H9 (cell line): ENCODE measurements at regions not wholly inside any gene's neighbourhood (a gene's known extent, or its start where the extent isn't known, plus 50 kb on each side); places are given as distances from the start of the nearest gene placed in this dataset.
A peak's percentile ranks its signal among the peaks of the same experiment; 100 is the strongest.

Source experiments
- DNase-seq: peaks from one replicate; pipeline ENCODE4 v3.0.0-alpha.2; 2017
- H2AFZ ChIP-seq: one replicate; pipeline ENCODE4 v1.6.1; 2013; ENCODE audit warnings: mild to moderate bottlenecking, low read length, control low read depth, moderate library complexity
- H2AK5ac ChIP-seq: 2 replicates; pipeline ENCODE4 v1.6.1; 2013; ENCODE audit warnings: low read length, control low read depth, mixed read lengths; ENCODE audit not compliant: insufficient read length
- H2BK120ac ChIP-seq: one replicate; pipeline ENCODE4 v1.6.1; 2013; ENCODE audit warnings: low read depth, mild to moderate bottlenecking, low read length, control low read depth, inconsistent platforms; ENCODE audit not compliant: poor library complexity, severe bottlenecking
- H2BK12ac ChIP-seq: 2 replicates; pipeline ENCODE4 v1.6.1; 2013; ENCODE audit warnings: low read length, control low read depth, mixed read lengths, low read depth; ENCODE audit not compliant: insufficient read length
- H2BK15ac ChIP-seq: 2 replicates; pipeline ENCODE4 v1.6.1; 2013; ENCODE audit warnings: low read depth, low read length, control low read depth
- H2BK20ac ChIP-seq: one replicate; pipeline ENCODE4 v1.6.1; 2013; ENCODE audit warnings: low read depth, mild to moderate bottlenecking, low read length, control low read depth, inconsistent platforms; ENCODE audit not compliant: poor library complexity, severe bottlenecking
- H2BK5ac ChIP-seq: 2 replicates; pipeline ENCODE4 v1.6.1; 2013; ENCODE audit warnings: low read length, control low read depth, mixed read lengths; ENCODE audit not compliant: insufficient read length
- H3K14ac ChIP-seq: 2 replicates; pipeline ENCODE4 v1.6.1; 2013; ENCODE audit warnings: low read length, control low read depth; ENCODE audit not compliant: insufficient read depth
- H3K18ac ChIP-seq: 2 replicates; pipeline ENCODE4 v1.6.1; 2013; ENCODE audit warnings: low read depth, mild to moderate bottlenecking, mixed read lengths, low read length, control low read depth; ENCODE audit not compliant: insufficient read length
- H3K23ac ChIP-seq: 2 replicates; pipeline ENCODE4 v1.6.1; 2013; ENCODE audit warnings: low read length, control low read depth, mixed read lengths, low read depth; ENCODE audit not compliant: insufficient read length
- H3K23me2 ChIP-seq: 2 replicates; pipeline ENCODE4 v1.6.1; 2013; ENCODE audit warnings: low read depth, mild to moderate bottlenecking, mixed read lengths, low read length, control low read depth; ENCODE audit not compliant: insufficient read length, poor library complexity, severe bottlenecking
- H3K27ac ChIP-seq: 2 replicates; pipeline ENCODE4 v1.5.1; 2013; ENCODE audit warnings: low read length, control low read depth, mixed read lengths, low read depth; ENCODE audit not compliant: insufficient read length
- H3K27me3 ChIP-seq: 2 replicates; pipeline ENCODE4 v1.6.1; 2013; ENCODE audit warnings: low read length, control low read depth, inconsistent platforms; ENCODE audit not compliant: insufficient read depth
- H3K4ac ChIP-seq: 2 replicates; pipeline ENCODE4 v1.6.1; 2013; ENCODE audit warnings: low read depth, mild to moderate bottlenecking, control low read depth, inconsistent platforms, low read length, moderate library complexity
- H3K4me1 ChIP-seq: 2 replicates; pipeline ENCODE4 v1.6.1; 2013; ENCODE audit warnings: low read length, control low read depth, inconsistent platforms; ENCODE audit not compliant: insufficient read depth
- H3K4me2 ChIP-seq: 2 replicates; pipeline ENCODE4 v1.6.1; 2013; ENCODE audit warnings: low read length, control low read depth, mixed read lengths; ENCODE audit not compliant: insufficient read length, insufficient read depth
- H3K56ac ChIP-seq: 2 replicates; pipeline ENCODE4 v1.6.1; 2013; ENCODE audit warnings: low read depth, mild to moderate bottlenecking, mixed read lengths, low read length, control low read depth; ENCODE audit not compliant: insufficient read length
- H3K79me1 ChIP-seq: 2 replicates; pipeline ENCODE4 v1.6.1; 2013; ENCODE audit warnings: low read depth, mild to moderate bottlenecking, moderate library complexity, low read length, control low read depth, inconsistent platforms; ENCODE audit not compliant: insufficient read depth, poor library complexity, severe bottlenecking
- H3K79me2 ChIP-seq: 2 replicates; pipeline ENCODE4 v1.6.1; 2013; ENCODE audit warnings: low read length, control low read depth, inconsistent platforms; ENCODE audit not compliant: insufficient read depth
- H3K9ac ChIP-seq: 2 replicates; pipeline ENCODE4 v1.6.1; 2013; ENCODE audit warnings: low read length, control low read depth, mixed read lengths; ENCODE audit not compliant: insufficient read length; ENCODE audit errors: extremely low read depth
- H3K9me3 ChIP-seq: one replicate; pipeline ENCODE4 v1.6.1; 2013; ENCODE audit warnings: low read depth, low read length, inconsistent platforms; ENCODE audit not compliant: control insufficient read depth
- H3T11ph ChIP-seq: one replicate; pipeline ENCODE4 v1.6.1; 2013; ENCODE audit warnings: mild to moderate bottlenecking, low read length, control low read depth, inconsistent platforms
- H4K20me1 ChIP-seq: one replicate; pipeline ENCODE4 v1.6.1; 2013; ENCODE audit not compliant: control insufficient read depth, insufficient read length, insufficient read depth
- H4K5ac ChIP-seq: 2 replicates; pipeline ENCODE4 v1.6.1; 2013; ENCODE audit warnings: low read depth, mild to moderate bottlenecking, mixed read lengths, low read length, control low read depth; ENCODE audit not compliant: insufficient read length
- H4K8ac ChIP-seq: replicated peaks from 2 replicates; pipeline ENCODE4 v1.6.1; 2013; ENCODE audit warnings: low read length, control low read depth, mixed read lengths, low read depth; ENCODE audit not compliant: insufficient read length
- H4K91ac ChIP-seq: 2 replicates; pipeline ENCODE4 v1.6.1; 2013; ENCODE audit warnings: low read depth, mild to moderate bottlenecking, moderate library complexity, mixed read lengths, low read length, control low read depth; ENCODE audit not compliant: insufficient read length
- H3K27ac Mint-ChIP-seq, 3 experiments: 2 replicates in 2 of 3; 3 replicates in 1 of 3; pipeline ENCODE4 v1.8.0; 2020 to 2021; ENCODE audit warnings: mixed read lengths in 3 of 3, mild to moderate bottlenecking in 1 of 3, moderate library complexity in 1 of 3
- H3K27me3 Mint-ChIP-seq: 2 replicates; pipeline ENCODE4 v1.8.0; 2021; ENCODE audit warnings: low read depth, mild to moderate bottlenecking, moderate library complexity, mixed read lengths
- H3K36me3 Mint-ChIP-seq, 3 experiments: 2 replicates in 2 of 3; 3 replicates in 1 of 3; pipeline ENCODE4 v1.8.0; 2020 to 2021; ENCODE audit warnings: low read depth in 3 of 3, mixed read lengths in 3 of 3; ENCODE audit not compliant: insufficient read depth in 1 of 3
- H3K4me1 Mint-ChIP-seq, 2 experiments: 2 replicates each; pipeline ENCODE4 v1.8.0; 2020; ENCODE audit warnings: mixed read lengths in 2 of 2
- H3K4me3 Mint-ChIP-seq, 2 experiments: 2 replicates in 1 of 2; 3 replicates in 1 of 2; pipeline ENCODE4 v1.8.0; 2020 to 2021; ENCODE audit warnings: mild to moderate bottlenecking in 2 of 2, mixed read lengths in 2 of 2, moderate library complexity in 1 of 2
- H3K9me3 Mint-ChIP-seq, 2 experiments: 2 replicates in 1 of 2; 3 replicates in 1 of 2; pipeline ENCODE4 v1.8.0; 2020; ENCODE audit warnings: mild to moderate bottlenecking in 2 of 2, mixed read lengths in 2 of 2, moderate library complexity in 1 of 2
- WGBS: extraction: QIAGEN DNeasy Blood & Tissue Kit; methylation state at CpG from one replicate; pipeline ENCODE4 v1.1.7; 2013; ENCODE audit warnings: missing lambda C conversion rate, low lambda C conversion rate, mixed read lengths; ENCODE audit not compliant: insufficient read length; ENCODE audit errors: extremely low coverage; 5-methylcytosine and 5-hydroxymethylcytosine counted together
- TF ChIP-seq, protein P1 (sequence below): fragments of 200-600 bp; sonication (generic); conservative IDR thresholded peaks from 3 replicates; pipeline ENCODE4 v1.8.0; 2021; ENCODE audit warnings: antibody characterized with exemption, mild to moderate bottlenecking

DNA sequence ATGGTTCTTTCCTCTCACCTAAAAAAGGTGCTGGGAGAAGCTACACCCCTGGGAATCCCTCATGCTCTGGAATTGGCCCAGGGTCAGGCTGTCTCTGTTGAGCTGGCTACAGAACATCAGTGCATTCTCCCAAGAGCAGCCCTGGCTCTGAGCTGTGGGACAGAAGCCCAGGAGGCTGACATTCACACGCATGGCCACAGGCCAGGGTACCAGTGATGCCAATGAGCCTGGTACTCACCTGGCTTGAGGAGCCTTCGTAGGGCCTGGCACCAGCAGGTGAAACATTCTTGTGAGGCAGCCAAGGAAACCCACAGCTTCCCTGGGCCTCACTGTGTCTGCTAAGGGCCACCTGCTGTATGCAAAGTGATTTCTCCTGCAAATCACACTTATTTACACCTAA is 121.7 kb upstream of the CCL2 start:
- whole genome bisulfite sequencing = no CpG with 5 or more reads among the region's 2 CpGs
- peak overlapping the region; percentile 71; the same call in 1 of the 2 replicates for H2BK15ac ChIP-seq
- peaks cover 29 to 40% of the 10 kb centered on the region in 2 experiments for H3K4me1 Mint-ChIP-seq
- no peak overlapping the region for H3K4ac ChIP-seq
- no peak overlapping the region for H3K4me3 Mint-ChIP-seq
- H4K91ac ChIP-seq = no peak overlapping the region
- no peaks in the 10 kb centered on the region for H3K9me3 ChIP-seq
- H3K27me3 ChIP-seq = no peaks in the 10 kb centered on the region
- H2BK120ac ChIP-seq = no peak overlapping the region
- H3K23ac ChIP-seq = no peak overlapping the region
- no peaks in the 10 kb centered on the region for H3K79me2 ChIP-seq
- no peak for DNase-seq
- H3K14ac ChIP-seq = no peak overlapping the region
- peaks cover 10% of the 10 kb centered on the region; the same call in 1 of the 2 replicates for H3K4me1 ChIP-seq
- no peak overlapping the region for H3K4me2 ChIP-seq
- no peaks in the 10 kb centered on the region for H4K20me1 ChIP-seq
- H3K9me3 Mint-ChIP-seq = 0 out of 5 replicates have a peak, but pooled peaks cover 0 to 2% of the 10 kb centered on the region in 2 experiments
- no peak overlapping the region for H3K27ac Mint-ChIP-seq
- H3K36me3 Mint-ChIP-seq = no peaks in the 10 kb centered on the region
- H3K27me3 Mint-ChIP-seq = no peaks in the 10 kb centered on the region
- no peak overlapping the region for H4K8ac ChIP-seq
- TF ChIP-seq, protein P1, sequence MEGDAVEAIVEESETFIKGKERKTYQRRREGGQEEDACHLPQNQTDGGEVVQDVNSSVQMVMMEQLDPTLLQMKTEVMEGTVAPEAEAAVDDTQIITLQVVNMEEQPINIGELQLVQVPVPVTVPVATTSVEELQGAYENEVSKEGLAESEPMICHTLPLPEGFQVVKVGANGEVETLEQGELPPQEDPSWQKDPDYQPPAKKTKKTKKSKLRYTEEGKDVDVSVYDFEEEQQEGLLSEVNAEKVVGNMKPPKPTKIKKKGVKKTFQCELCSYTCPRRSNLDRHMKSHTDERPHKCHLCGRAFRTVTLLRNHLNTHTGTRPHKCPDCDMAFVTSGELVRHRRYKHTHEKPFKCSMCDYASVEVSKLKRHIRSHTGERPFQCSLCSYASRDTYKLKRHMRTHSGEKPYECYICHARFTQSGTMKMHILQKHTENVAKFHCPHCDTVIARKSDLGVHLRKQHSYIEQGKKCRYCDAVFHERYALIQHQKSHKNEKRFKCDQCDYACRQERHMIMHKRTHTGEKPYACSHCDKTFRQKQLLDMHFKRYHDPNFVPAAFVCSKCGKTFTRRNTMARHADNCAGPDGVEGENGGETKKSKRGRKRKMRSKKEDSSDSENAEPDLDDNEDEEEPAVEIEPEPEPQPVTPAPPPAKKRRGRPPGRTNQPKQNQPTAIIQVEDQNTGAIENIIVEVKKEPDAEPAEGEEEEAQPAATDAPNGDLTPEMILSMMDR = no peak
- H2BK20ac ChIP-seq = no peak overlapping the region
- H2BK5ac ChIP-seq = no peak overlapping the region
- no peak overlapping the region for H3K9ac ChIP-seq
- H2BK12ac ChIP-seq = no peak overlapping the region
- no peak overlapping the region for H3K27ac ChIP-seq
- H3K56ac ChIP-seq = no peak overlapping the region
- no peaks in the 10 kb centered on the region for H3K79me1 ChIP-seq
- H3K23me2 ChIP-seq = no peaks in the 10 kb centered on the region
- H3K18ac ChIP-seq = no peak overlapping the region
- H2AFZ ChIP-seq = no peak overlapping the region
- no peak overlapping the region for H3T11ph ChIP-seq
- no peak overlapping the region for H4K5ac ChIP-seq
- H2AK5ac ChIP-seq = no peak overlapping the region
